Colonic mucosa (tissue), 4 donors: ENCODE measurements at regions not wholly inside any gene's neighbourhood (a gene's known extent, or its start where the extent isn't known, plus 50 kb on each side); places are given as distances from the start of the nearest gene placed in this dataset.

Experiments used
- DNase-seq: peaks from one replicate; pipeline ENCODE4 v3.0.0-alpha.2; 2020
- H3K27ac ChIP-seq: fragments of 200-600 bp; one replicate; pipeline ENCODE4 v1.8.0; 2021
- H3K27me3 ChIP-seq: fragments of 200-600 bp; one replicate; pipeline ENCODE4 v1.8.0; 2021
- H3K36me3 ChIP-seq: fragments of 200-600 bp; one replicate; pipeline ENCODE4 v1.8.0; 2021
- H3K4me1 ChIP-seq: fragments of 200-600 bp; one replicate; pipeline ENCODE4 v1.8.0; 2021; ENCODE audit warnings: mild to moderate bottlenecking
- H3K4me3 ChIP-seq: fragments of 200-600 bp; one replicate; pipeline ENCODE4 v1.8.0; 2021
- H3K9ac ChIP-seq, 2 donors: one replicate each; pipeline ENCODE4 v1.7.0; 2013; ENCODE audit warnings: control low read depth in 2 of 2, low read depth in 2 of 2, low read length in 2 of 2
- H3K9me3 ChIP-seq: fragments of 200-600 bp; one replicate; pipeline ENCODE4 v1.8.0; 2021
- CTCF ChIP-seq: fragments of 200-600 bp; IDR thresholded peaks from one replicate; pipeline ENCODE4 v1.8.0; 2022; ENCODE audit warnings: antibody characterized with exemption, mild to moderate bottlenecking
- intact Hi-C: fragments of 100-400 bp; cut with DNase I; formaldehyde crosslinking; loops from one replicate; pipeline ENCODE4 v1.14.1; 2022
- donor health status: healthy.
- donor health status: DM: no; HTN: no; CAD: no.
- donor health status: DM: no; HTN: no; CAD: no.

- Histone ChIP-seq H3K27me3 (no peaks in the 10 kb centered on the region), H3K36me3 (no peaks in the 10 kb centered on the region), H3K9me3 (no peaks in the 10 kb centered on the region), H3K9ac (no peak overlapping the region), H3K27ac (no peak overlapping the region), H3K4me3 (no peak overlapping the region), H3K4me1 (no peaks in the 10 kb centered on the region)
- DNase-seq: no peak
- intact Hi-C loops: no loop called here
- no peak for TF ChIP-seq CTCF
Observed at GRCh38 chr1:80678438-80678837, 1122.3 kb upstream of the ADGRL2 start.

GRCh38 chr1:80675454-80675853 is 1125.3 kb upstream of the ADGRL2 start:
- H3K4me3 ChIP-seq: no peak overlapping the region
- DNase-seq: no peak
- H3K4me1 ChIP-seq: no peaks in the 10 kb centered on the region
- H3K36me3 ChIP-seq: no peaks in the 10 kb centered on the region
- no peaks in the 10 kb centered on the region for H3K27me3 ChIP-seq
- TF ChIP-seq CTCF: no peak
- intact Hi-C loops: no loop called here
- no peaks in the 10 kb centered on the region for H3K9me3 ChIP-seq
- no peak overlapping the region for H3K9ac ChIP-seq
- H3K27ac ChIP-seq: no peak overlapping the region

GRCh38 chr1:80673935-80674597 is 1126.7 kb upstream of the ADGRL2 start:
- Histone ChIP-seq H3K9ac (no peak overlapping the region), H3K4me1 (no peaks in the 10 kb centered on the region), H3K9me3 (no peaks in the 10 kb centered on the region), H3K27ac (no peak overlapping the region), H3K4me3 (no peak overlapping the region), H3K27me3 (no peaks in the 10 kb centered on the region), H3K36me3 (no peaks in the 10 kb centered on the region)
- no peak for TF ChIP-seq CTCF
- intact Hi-C loops: no loop called here
- DNase-seq: no peak

- intact Hi-C loops: no loop called here
- DNase-seq: no peak
- Histone ChIP-seq H3K9me3 (no peaks in the 10 kb centered on the region), H3K9ac (no peak overlapping the region), H3K36me3 (no peaks in the 10 kb centered on the region), H3K27me3 (no peaks in the 10 kb centered on the region), H3K27ac (no peak overlapping the region), H3K4me1 (no peaks in the 10 kb centered on the region), H3K4me3 (no peak overlapping the region)
- TF ChIP-seq CTCF: no peak
Observed at GRCh38 chr1:80668372-80668771, 1132.4 kb upstream of the ADGRL2 start.

GRCh38 chr1:80666073-80666472 is 1134.7 kb upstream of the ADGRL2 start:
- Histone ChIP-seq H3K36me3 (no peaks in the 10 kb centered on the region), H3K9me3 (no peaks in the 10 kb centered on the region), H3K27me3 (no peaks in the 10 kb centered on the region), H3K4me3 (no peak overlapping the region), H3K4me1 (no peaks in the 10 kb centered on the region), H3K9ac (no peak overlapping the region), H3K27ac (no peak overlapping the region)
- no peak for DNase-seq
- intact Hi-C loops: no loop called here
- no peak for TF ChIP-seq CTCF
